ENCODE measurements at regions not wholly inside any gene's neighbourhood (a gene's known extent, or its start where the extent isn't known, plus 50 kb on each side); places are given as distances from the start of the nearest gene placed in this dataset.

- no peak for ATAC-seq (ENCODE audit: low read depth)
- Histone ChIP-seq H3K4me1 (ENCODE audit: insufficient read depth, poor library complexity, severe bottlenecking) (no peaks in the 10 kb centered on the region), H3K27me3 (ENCODE audit: insufficient read depth, poor library complexity, severe bottlenecking) (no peaks in the 10 kb centered on the region), H3K27ac (ENCODE audit: poor library complexity, severe bottlenecking) (no peak overlapping the region), H3K36me3 (ENCODE audit: low read depth) (no peaks in the 10 kb centered on the region), H3K4me3 (ENCODE audit: severe bottlenecking) (no peak overlapping the region), H3K9me3 (ENCODE audit: severe bottlenecking) (no peaks in the 10 kb centered on the region)
- no peak for TF ChIP-seq CTCF (IDR thresholded peaks at IDR 0.05; ENCODE audit: poor library complexity, severe bottlenecking)
- DNase-seq (ENCODE audit: low spot score) = no peak
These were observed 1033.9 kb downstream of the NLGN4X start for GRCh38 chrX:5194806-5195205.

GRCh38 chrX:5180135-5180741 lies 1048.4 kb downstream of the NLGN4X start:
- no peak for TF ChIP-seq CTCF (IDR thresholded peaks at IDR 0.05; ENCODE audit: poor library complexity, severe bottlenecking)
- Histone ChIP-seq H3K4me3 (ENCODE audit: severe bottlenecking) (no peak overlapping the region), H3K9me3 (ENCODE audit: severe bottlenecking) (no peaks in the 10 kb centered on the region), H3K27ac (ENCODE audit: poor library complexity, severe bottlenecking) (no peak overlapping the region), H3K27me3 (ENCODE audit: insufficient read depth, poor library complexity, severe bottlenecking) (no peaks in the 10 kb centered on the region), H3K36me3 (ENCODE audit: low read depth) (no peaks in the 10 kb centered on the region), H3K4me1 (ENCODE audit: insufficient read depth, poor library complexity, severe bottlenecking) (no peaks in the 10 kb centered on the region)
- ATAC-seq (ENCODE audit: low read depth) = no peak
- DNase-seq (ENCODE audit: low spot score) = no peak

- Histone ChIP-seq H3K27ac (ENCODE audit: poor library complexity, severe bottlenecking) (no peak overlapping the region), H3K4me1 (ENCODE audit: insufficient read depth, poor library complexity, severe bottlenecking) (no peaks in the 10 kb centered on the region), H3K27me3 (ENCODE audit: insufficient read depth, poor library complexity, severe bottlenecking) (no peaks in the 10 kb centered on the region), H3K4me3 (ENCODE audit: severe bottlenecking) (no peak overlapping the region), H3K36me3 (ENCODE audit: low read depth) (no peaks in the 10 kb centered on the region), H3K9me3 (ENCODE audit: severe bottlenecking) (no peaks in the 10 kb centered on the region)
- no peak for TF ChIP-seq CTCF (IDR thresholded peaks at IDR 0.05; ENCODE audit: poor library complexity, severe bottlenecking)
- ATAC-seq (ENCODE audit: low read depth) = no peak
- no peak for DNase-seq (ENCODE audit: low spot score)
These were observed 1051.9 kb downstream of the NLGN4X start for GRCh38 chrX:5176766-5177165.

GRCh38 chrX:5163663-5164062 lies 1065.0 kb downstream of the NLGN4X start:
- ATAC-seq (ENCODE audit: low read depth) (no peak), DNase-seq (ENCODE audit: low spot score) (no peak)
- Histone ChIP-seq H3K4me3 (ENCODE audit: severe bottlenecking) (no peak overlapping the region), H3K4me1 (ENCODE audit: insufficient read depth, poor library complexity, severe bottlenecking) (no peaks in the 10 kb centered on the region), H3K27ac (ENCODE audit: poor library complexity, severe bottlenecking) (no peak overlapping the region), H3K9me3 (ENCODE audit: severe bottlenecking) (no peaks in the 10 kb centered on the region), H3K27me3 (ENCODE audit: insufficient read depth, poor library complexity, severe bottlenecking) (no peaks in the 10 kb centered on the region), H3K36me3 (ENCODE audit: low read depth) (no peaks in the 10 kb centered on the region)
- no peak for TF ChIP-seq CTCF (IDR thresholded peaks at IDR 0.05; ENCODE audit: poor library complexity, severe bottlenecking)

GRCh38 chrX:5155301-5155700 lies 1073.4 kb downstream of the NLGN4X start:
- Histone ChIP-seq H3K27me3 (ENCODE audit: insufficient read depth, poor library complexity, severe bottlenecking) (no peaks in the 10 kb centered on the region), H3K27ac (ENCODE audit: poor library complexity, severe bottlenecking) (no peak overlapping the region), H3K4me3 (ENCODE audit: severe bottlenecking) (no peak overlapping the region), H3K36me3 (ENCODE audit: low read depth) (no peaks in the 10 kb centered on the region), H3K9me3 (ENCODE audit: severe bottlenecking) (no peaks in the 10 kb centered on the region), H3K4me1 (ENCODE audit: insufficient read depth, poor library complexity, severe bottlenecking) (no peaks in the 10 kb centered on the region)
- ATAC-seq (ENCODE audit: low read depth) = no peak
- TF ChIP-seq CTCF (IDR thresholded peaks at IDR 0.05; ENCODE audit: poor library complexity, severe bottlenecking) = no peak
- DNase-seq (ENCODE audit: low spot score) = no peak

Data from RWPE2 (cell line).